Brain pericyte (primary cell): ENCODE measurements at regions not wholly inside any gene's neighbourhood (a gene's known extent, or its start where the extent isn't known, plus 50 kb on each side); places are given as distances from the start of the nearest gene placed in this dataset.

Experiments used
- DNase-seq: peaks from one replicate; pipeline ENCODE4 v3.0.0-alpha.2; 2012; ENCODE audit warnings: low read depth, low spot score

DNA sequence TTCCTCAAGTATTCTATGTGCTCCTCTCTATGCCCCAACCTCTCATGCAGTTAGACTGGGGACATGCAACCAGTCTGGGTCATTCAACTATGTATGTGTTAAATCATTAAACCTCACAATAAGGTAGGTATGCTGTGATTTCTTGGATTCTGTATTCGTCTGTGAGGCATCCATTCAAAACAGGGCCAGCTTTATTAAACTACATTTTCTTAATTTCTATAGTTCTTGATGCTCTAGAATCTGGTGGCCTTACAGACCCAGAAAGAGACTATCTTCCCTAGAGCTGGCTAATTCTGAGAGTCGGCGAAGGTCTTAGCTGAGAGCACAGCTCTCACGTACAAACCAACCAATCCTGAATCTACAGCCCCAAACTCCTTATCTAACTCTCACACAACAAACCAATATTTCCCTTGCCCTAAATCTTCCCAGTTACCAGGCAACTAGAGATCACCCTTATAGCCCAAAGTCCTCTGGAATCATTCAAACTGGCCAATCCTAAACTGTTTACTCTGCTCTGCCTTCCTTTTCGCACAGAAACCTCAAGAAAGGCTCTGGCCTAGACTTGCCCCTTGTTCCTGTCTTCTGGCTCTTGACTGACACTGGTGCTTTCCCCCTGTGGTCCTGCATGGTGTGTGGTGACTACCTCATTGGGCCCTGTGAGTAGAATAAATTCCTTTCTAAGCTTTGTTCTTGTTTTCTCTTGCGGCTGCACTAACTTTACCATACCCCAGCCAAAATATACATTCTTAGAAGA, 203.5 kb upstream of the TET2 start:
- no peak for DNase-seq

GRCh38 chr4:104944596-104944995, 202.1 kb upstream of the TET2 start:
- no peak for DNase-seq

DNA sequence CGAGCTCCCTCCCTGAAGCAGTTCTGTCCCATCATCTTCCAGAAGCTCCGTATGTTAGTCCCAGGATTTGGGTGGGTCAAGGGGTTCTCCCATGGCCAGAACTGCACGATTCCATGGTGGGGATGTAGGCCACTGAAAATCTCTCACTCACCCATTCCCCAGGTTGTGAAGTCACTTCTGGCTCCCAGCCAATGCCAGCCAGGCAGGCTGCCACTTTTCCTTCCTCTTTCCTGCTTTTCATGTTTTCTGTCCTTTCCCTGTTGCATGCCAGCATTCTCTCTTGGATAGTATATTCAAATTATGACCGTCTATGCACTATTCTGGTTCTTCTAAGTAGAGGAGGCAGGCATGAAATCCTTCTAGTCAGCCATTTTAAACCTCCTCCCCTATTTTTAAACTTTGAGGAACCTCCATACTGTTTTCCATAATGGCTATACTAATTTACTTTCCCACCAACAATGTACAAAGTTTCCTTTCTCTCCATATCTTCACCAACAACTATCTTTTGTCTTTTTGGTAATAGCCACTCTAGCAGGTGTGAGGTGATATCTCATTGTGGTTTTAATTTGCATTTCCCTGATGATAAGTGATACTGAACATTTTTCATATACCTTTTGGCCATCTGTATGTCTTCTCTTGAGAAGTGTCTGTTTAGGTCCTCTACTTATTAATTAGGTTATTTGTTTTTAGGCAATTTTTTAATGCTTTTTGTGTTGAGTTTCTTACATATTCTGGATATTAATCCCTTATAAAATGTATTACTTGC, 182.1 kb upstream of the TET2 start:
- DNase-seq, result no peak

- DNase-seq, result no peak
Observed at GRCh38 chr4:104966349-104967033, 180.2 kb upstream of the TET2 start.

DNA sequence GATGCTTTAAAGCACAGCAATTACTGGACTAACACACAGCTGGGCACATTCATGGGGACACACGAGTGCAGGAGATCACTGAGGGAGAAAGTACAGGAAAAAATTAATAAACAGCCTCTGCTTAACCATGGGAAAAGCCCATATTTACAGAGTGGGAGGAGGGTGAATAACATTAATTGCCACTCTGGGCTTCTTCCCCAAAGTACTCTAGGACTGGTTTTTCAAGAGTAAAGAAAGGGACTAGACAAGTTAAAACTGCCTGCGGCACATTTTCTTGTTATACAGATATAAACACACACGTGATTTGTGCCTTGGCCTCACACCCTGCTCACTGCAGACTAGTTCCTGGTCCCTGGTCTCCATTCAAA, 179.7 kb upstream of the TET2 start:
- no peak for DNase-seq

GRCh38 chr4:104969394-104970082, 177.1 kb upstream of the TET2 start:
- DNase-seq, result no peak

DNA sequence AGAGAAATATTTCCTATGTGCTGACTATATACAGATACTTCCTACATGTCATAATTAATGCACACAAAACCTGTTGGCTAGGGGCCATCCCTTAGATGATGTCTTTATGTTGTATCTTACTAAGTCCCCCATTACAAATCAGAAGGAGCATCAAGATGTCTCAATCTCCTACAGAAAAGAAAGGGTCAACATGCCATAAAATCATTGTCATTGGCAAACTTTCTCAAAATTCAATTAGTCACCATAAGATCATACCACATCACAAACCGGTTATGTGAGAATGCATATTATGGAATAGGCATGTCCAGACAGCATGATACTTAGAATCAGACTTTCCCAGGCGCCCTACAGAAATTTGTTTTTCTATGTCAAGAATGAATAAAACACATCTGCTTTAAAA, 175.2 kb upstream of the TET2 start:
- no peak for DNase-seq

DNA sequence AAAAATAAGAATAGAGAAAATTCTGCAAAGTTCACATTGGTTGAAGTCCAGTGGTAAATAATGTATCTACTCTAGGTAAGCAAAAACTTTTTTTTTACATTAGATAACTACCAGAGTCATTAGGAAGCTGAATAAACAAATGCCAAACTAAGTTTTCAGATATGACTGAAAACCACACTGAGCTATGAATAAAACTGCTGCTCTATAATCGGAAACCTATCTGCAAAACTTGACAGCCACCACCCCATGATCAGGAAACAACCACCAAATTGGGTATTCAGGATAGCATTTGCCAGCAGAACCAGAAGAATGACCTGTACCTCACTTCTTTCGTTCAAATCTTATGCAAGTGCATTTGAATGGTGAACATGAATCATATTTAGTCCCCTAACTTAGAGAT, 173.0 kb upstream of the TET2 start:
- no peak for DNase-seq

GRCh38 chr4:104975617-104976016, 171.1 kb upstream of the TET2 start:
- DNase-seq, result no peak

GRCh38 chr4:104976262-104976661, 170.4 kb upstream of the TET2 start:
- DNase-seq, result no peak

DNA sequence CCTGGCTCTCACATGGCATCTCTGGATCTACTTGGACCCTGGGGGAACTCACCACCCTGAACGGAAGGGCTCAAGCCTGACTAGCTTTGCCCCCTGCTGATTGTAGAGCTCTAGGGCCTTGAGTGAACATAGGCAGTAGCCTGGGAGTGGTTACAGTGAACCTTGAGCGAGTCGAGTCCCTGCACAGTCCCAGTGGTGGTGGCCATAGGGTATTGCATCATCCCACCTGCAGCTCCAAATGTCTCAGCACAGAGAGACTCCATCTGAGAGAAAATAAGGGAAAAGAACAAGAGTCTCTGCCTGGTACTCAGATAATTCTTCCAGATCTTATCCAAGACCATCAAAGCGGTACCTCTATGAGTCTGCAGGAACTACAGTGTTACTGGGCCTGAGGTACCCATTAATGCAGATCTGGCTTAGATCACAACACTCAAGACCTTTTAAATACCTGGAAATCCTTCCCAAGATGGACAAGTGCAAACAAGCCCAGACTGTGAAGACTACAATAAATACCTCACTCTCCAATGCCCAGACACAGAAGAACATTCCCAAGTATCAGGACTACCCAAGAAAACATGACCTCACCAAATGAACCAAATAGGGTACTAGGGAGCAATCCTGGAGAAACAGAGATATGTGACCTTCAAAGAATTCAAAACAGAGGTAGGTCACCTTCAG, 167.5 kb upstream of the TET2 start:
- DNase-seq, result no peak

DNA sequence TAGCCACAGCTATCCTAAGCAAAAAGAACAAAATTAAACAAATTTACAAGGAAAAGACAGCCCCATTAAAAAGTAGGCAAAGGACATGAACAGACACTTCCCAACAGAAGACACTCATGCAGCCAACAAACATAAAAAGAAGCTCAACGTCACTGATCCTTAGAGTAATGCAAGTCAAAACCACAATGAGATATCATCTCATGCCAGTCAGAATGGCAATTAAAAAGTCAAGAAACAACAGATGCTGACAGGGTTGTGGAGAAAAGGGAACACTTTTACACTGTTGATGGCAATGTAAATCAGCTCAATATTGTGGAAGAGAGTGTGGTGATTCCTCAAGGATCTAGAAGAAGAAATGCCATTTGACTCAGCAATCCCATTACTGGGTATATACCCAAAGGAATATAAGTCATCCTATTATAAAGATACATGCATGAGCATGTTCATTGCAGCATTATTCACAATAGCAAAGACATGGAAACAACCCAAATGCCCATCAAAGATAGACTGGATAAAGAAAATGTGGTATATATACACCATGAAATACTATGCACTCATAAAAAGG, 163.0 kb upstream of the TET2 start:
- DNase-seq, result no peak

DNA sequence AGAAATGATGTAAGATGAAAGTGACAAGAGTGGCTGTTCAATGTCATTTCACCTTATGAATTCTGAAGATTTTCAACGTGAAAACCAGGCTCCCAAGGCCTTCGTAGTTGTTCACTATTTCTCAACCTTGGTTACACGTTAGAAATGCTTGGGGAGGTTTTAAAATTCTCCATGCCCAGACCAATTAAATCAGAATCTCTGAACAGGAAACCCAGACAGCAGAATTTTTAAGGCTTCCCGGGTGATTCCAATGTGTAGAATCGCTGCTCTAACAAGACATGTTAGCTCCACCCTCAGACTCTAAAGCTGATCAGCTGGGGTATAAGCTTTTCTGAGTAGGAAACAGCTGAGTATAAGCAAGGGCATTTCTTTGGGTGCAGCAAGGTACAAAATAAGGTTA, 160.4 kb upstream of the TET2 start:
- no peak for DNase-seq

DNA sequence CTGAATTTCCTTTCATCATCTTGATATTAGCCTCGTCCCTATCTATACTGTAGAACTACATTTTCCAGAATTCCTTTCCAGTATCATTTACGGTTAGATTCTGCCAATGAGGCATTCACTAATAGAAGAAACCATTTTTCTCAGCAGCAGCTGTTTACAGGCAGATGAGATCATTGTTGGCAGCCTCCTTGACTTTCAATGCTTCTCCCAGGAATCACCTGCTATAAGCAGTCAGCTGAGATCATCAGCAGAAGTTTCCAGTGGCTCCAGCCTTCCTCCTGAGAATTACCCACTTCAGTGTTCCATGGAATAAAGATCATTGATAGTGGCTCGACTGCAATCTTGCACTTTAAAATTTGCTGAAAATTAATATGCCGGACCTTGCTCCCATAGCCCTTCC, 157.3 kb upstream of the TET2 start:
- no peak for DNase-seq

GRCh38 chr4:105002278-105002677, 144.4 kb upstream of the TET2 start:
- DNase-seq, result no peak

DNA sequence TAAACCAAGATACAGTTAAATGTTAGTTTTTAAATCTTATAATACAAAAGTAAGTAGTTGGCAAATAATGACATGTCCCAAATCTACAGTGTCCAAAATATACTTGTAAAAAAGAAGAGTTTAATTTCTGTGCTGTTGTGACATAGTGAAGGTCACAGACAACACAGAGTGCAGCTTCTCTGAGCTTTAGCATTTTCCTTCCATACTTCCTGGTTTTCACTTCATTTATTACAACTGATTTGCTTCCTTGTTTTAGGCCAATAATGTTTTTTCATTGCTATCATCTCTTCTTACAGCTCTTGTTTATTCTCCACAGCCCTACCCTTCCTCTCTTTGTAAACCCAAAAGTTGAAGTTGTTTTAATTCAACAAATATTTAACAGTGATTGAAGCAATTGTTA, 132.4 kb upstream of the TET2 start:
- no peak for DNase-seq

DNA sequence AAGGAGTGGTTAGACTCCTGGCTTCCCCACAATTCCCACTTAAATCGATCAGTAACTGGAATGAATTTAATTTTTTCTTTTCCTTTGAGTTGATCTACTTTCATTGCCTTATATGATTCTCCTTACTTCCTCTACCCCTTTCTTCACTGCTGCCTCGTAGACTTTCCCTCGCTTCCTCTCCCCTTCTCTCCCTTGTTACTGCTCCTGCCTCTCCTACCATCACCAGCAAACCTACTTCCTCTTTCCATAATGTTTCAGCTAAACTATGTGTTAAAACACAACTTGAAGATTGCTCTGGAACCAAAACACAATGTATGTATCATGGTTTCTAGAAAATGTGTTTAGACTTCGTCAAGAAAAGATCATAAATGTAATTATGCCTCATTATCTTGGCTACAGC, 132.0 kb upstream of the TET2 start:
- DNase-seq, result no peak

DNA sequence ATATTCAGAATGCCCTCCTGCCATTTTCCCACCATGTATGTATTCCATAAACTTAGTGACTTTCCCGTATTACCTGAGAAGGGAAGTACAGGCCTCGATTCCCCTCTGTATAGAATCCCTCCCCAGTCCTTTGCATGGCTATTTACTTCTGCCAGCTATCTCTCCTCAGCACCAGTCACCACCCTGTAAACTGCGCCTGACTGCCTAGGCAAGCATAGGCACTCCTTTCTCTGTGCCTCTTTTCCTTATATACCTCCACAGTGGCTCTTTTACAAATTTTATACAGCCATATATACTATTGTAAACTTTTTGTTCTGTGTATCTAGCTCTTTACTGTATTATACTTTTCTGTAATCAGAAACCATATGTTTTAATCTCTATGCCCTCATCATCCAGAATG, 130.9 kb upstream of the TET2 start:
- no peak for DNase-seq

- no peak for DNase-seq
Observed at GRCh38 chr4:105022811-105023667, 123.6 kb upstream of the TET2 start.

DNA sequence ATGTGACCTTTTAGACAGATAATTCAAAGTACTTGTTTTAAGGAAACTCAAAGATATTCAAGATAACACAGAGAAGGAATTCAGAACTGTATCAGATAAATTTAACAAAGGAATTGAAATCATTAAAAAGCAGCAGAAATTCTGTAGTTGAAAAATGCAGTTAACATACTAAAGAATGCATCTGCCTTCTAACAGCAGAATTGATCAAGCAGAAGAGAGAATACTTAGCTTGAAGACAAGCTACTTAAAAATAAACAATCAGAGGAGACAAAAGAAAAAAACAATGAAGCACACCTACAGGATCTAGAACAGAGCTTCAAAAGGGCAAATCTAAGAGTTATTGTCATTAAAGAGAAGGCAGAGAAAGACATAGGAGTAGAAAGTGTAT, 123.0 kb upstream of the TET2 start:
- DNase-seq, result no peak
